Activated naive CD4-positive, alpha-beta T cell treated with Interleukin-2 at 50 U/mL for 16 hours (primary cell): ENCODE measurements at regions not wholly inside any gene's neighbourhood (a gene's known extent, or its start where the extent isn't known, plus 50 kb on each side); places are given as distances from the start of the nearest gene placed in this dataset.
"Not testable (repeated sequence)": the region's sequence is repeated elsewhere in the genome, so short reads cannot be mapped to it uniquely, and the experiment has no call there.

ENCODE experiments used
- DNase-seq: peaks from one replicate; pipeline ENCODE4 v3.0.0-alpha.2; 2020

DNA sequence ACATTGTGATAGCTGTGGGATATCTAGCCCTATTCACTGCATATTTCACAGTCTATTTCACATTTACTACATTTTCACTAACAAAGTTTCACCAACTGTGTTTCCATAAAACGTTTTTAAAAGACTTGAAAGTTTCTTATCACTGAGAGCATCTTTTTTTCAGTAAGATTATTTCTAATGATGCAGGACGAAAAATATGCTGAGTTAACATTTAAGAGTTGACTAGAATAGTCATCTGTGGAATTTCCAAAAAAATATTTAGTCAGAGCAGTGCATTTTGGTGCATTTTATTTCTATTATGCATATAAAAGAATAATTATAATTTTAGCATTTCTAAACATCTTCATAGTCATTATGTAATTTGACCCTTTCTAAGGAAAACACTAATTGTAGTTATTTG is 143.8 kb upstream of the CLEC14A start:
- no peak for DNase-seq

DNA sequence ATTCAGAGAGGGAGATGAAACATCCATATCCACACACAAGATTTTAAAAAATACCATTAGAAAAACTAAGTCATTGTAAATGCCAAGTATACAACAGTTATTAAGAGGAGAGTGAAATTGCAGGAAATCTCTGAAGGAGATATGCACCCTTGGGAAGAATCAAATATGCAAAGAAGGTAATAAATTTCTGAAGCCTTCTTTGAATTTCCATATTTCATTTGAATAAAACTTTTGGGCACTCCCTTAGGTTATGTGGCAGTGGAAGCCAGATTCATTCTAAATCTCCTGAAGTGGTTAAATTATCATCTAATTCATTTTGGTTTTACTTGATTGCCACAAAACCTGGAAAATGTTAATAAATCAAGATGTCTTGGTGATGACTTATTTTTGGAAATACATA is 138.9 kb upstream of the CLEC14A start:
- DNase-seq = no peak

DNA sequence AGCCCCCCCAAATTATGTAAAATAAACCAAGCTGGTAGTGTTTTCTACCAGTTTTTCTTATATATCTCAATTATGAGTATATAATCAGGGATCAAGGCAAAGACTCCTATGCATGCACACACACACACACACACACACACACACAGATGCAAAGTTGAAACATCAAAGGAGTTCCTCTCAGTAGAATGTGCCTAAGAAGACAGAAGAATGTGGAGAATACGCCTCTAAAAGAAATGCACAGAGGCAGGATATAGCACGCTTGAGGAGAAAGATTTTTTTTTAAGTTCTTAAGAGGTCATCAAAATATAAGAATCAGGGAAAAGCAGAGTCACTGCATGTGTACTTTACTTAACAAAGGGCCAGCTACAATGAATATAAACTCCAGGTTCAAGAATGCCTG is 138.2 kb upstream of the CLEC14A start:
- DNase-seq = no peak

- DNase-seq = no peak
Observed at GRCh38 chr14:38391334-38391733, 135.4 kb upstream of the CLEC14A start.

- no peak for DNase-seq
Observed at GRCh38 chr14:38389681-38390080, 133.8 kb upstream of the CLEC14A start.

GRCh38 chr14:38387821-38388220 is 131.9 kb upstream of the CLEC14A start:
- DNase-seq = no peak

DNA sequence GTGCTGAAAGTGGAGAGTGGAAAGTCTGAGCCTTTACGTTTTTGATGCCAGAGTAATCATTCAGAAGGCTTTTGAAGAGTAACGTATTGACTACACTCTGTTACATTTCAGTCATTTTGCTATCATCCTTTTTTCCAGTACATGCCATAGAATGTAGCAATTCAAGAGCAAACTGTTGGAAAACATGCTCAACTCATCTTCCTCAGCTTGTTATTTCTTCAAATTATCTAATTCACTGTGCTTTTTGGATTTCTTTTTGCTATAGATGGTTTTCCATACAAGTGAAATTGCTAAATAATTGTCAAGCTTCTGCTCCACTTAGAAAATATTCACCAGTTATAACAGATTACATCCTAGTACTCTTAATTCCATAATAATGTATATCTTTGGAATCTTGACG is 129.9 kb upstream of the CLEC14A start:
- no peak for DNase-seq

- no peak for DNase-seq
Observed at GRCh38 chr14:38385343-38385742, 129.4 kb upstream of the CLEC14A start.

GRCh38 chr14:38384741-38385140 is 128.8 kb upstream of the CLEC14A start:
- DNase-seq = no peak

GRCh38 chr14:38367922-38368321 is 112.0 kb upstream of the CLEC14A start:
- no peak for DNase-seq

DNA sequence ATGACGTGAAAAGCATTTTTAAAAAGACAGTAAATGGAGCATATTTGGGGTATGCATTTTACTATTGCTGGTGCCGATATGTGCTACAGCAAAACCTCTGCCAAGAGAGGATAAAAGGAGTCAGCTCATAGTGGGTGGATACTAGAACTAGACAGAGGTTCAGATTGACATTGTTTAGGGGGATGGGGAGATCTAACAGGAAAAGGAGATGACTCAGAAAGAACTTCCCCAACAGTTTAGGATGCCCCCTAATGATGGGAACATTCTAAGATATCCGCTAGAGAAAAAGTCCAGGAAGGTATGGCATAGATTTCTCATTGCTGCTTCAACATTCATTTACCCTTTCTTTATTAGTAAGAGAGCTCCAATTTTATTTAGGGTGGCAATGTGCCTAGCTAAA is 110.5 kb upstream of the CLEC14A start:
- DNase-seq = no peak

- DNase-seq = no peak
Observed at GRCh38 chr14:38363217-38363616, 107.3 kb upstream of the CLEC14A start.

GRCh38 chr14:38357557-38357956 is 101.7 kb upstream of the CLEC14A start:
- no peak for DNase-seq

DNA sequence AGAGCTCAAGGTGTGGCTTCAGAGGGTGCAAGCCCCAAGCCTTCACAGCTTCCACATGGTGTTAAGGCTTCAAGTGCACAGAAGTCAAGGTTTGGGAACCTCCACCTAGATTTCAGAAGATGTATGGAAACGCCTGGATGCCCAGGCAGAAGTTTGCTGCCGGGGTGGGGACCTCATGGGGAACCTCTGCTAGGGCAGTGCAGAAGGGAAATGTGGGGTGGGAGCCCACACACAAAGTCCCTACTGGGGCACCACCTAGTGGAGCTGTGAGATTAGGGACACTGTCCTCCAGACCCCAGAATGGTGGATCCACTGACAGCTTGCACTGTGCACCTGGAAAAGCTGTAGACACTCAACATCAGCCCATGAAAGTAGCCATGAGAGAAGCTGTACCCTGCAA is 99.6 kb upstream of the CLEC14A start:
- not testable (repeated sequence) for DNase-seq

DNA sequence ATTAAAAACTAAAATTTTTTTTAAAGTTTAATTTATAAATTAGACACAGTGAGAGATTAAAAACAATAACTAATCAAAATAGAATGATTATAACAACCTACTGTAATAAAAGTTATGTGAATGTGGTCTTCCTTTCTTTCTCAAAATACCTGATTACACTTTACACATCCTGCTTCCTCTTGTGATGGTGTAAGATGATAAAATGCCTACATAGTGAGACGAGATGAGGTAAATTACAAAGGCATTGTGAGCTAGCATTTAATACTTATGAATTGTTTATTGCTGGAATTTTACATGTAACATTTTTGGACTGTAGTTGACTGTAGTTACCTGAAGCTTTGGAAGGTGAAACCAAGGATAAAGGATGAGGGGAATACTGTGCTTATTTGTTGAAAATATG is 94.2 kb upstream of the CLEC14A start:
- no peak for DNase-seq

- no peak for DNase-seq
Observed at GRCh38 chr14:38342803-38343202, 86.9 kb upstream of the CLEC14A start.

GRCh38 chr14:38339696-38340095 is 83.8 kb upstream of the CLEC14A start:
- no peak for DNase-seq

DNA sequence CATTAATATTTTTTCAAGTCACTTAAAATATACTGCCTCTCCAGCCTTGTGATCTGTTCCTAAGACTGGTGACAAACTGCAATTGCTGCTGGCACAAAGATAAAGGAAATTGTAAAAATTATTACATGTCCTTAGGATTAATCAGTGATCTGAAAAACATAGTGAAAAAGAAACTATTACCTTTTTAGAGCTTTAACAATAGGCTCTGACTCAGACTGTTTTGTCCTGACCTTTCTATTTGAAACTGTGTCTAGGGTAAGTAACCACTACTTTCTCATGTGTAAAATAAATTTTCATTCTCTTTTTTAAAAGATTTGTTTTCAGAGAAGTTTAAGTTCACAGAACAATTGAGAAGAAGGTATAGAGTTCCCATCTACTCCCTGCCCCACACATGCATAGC is 80.4 kb upstream of the CLEC14A start:
- DNase-seq = no peak

- no peak for DNase-seq
Observed at GRCh38 chr14:38330275-38330674, 74.4 kb upstream of the CLEC14A start.

DNA sequence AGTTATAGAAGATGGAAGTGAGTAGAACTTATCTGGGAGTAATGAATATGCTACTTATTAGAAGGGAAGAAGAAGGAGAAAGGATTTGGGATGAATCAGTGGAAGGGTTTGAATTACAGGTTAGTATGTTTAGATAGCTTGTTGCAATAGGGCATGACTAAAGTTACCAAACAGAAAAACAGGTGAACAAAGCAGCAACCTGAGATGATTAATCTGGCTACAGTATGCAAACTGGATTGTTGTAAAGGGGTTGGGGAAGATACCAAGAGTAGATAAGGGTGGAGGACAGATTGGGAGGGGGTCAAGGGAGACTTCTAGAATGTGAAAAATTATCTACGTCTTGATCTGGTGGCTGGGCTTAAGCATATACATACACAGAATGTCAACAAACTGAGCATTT is 73.4 kb upstream of the CLEC14A start:
- DNase-seq = no peak

GRCh38 chr14:38316922-38317321 is 61.0 kb upstream of the CLEC14A start:
- DNase-seq = no peak

GRCh38 chr14:38311655-38312054 is 55.8 kb upstream of the CLEC14A start:
- DNase-seq = no peak

- no peak for DNase-seq
Observed at GRCh38 chr14:38310420-38310995, 54.6 kb upstream of the CLEC14A start.

DNA sequence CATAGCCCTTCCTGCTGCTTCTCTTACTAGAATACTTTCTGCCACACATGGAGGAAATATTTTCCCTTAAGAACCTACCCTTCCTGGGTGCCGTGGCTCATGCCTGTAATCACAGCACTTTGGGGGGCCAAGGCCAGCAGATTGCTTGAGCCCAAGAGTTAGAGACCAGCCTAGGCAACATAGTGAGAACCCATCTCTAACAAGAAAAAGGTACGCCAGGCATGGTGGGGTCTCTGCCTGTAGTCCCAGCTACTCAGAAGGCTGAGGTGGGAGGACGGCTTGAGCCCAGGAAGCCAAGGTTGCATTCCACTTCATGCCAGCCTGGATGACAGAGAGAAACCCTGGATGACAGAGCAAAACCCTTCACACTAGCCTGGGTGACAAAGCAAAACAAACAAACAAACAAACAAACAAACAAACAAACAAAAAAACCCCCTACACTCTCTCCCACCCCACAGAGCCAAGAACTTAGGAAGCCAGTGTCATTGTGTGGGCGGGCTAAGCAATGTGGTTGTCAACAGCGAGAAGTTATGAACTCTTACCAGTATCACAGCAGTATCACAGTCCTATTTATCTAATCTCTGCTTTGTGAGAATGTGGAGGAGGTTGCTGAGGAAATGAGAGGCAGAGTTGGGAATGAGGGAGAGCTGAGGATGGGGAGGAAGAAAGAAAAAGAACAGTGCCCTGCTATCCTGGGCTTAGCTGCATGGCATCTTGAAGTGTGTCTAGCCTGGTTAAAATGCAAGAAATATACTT is 53.8 kb upstream of the CLEC14A start:
- no peak for DNase-seq
